ENCODE measurements at regions not wholly inside any gene's neighbourhood (a gene's known extent, or its start where the extent isn't known, plus 50 kb on each side); places are given as distances from the start of the nearest gene placed in this dataset.

DNA sequence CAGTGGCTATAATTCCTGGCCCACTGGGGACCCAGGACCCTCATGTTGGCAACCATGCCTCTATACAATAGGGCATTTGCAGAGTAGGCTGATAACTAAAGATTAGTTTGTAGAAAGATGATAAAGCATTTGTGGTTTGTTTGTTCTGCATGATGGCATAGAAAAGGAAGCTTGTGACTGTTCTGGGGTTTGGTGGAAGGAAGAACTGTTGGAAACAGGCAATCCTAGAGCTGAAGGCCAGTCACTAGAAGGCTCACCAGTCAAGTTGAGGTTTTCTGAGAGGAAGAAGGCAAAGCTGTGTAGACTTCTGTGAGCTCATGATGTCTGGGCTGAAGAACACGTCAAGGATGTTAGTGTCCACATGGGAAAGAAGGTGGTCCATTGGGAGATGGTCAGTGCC, 140.3 kb upstream of the VANGL1 start:
- H3K27me3 Mint-ChIP-seq, result peaks cover 0 to 9% (median 3%) of the 10 kb centered on the region in 5 donors
- POLR2A ChIA-PET, result no interaction called here
- DNase-seq, result no peak
- no peak for ATAC-seq
- no peak overlapping the region for H3K4me3 Mint-ChIP-seq
- no peaks in the 10 kb centered on the region for H3K36me3 Mint-ChIP-seq
- no peaks in the 10 kb centered on the region for H3K4me1 Mint-ChIP-seq
- H3K27ac Mint-ChIP-seq, result no peak overlapping the region
- H3K9me3 Mint-ChIP-seq, result peaks cover 0 to 2% (median 0%) of the 10 kb centered on the region in 9 donors

DNA sequence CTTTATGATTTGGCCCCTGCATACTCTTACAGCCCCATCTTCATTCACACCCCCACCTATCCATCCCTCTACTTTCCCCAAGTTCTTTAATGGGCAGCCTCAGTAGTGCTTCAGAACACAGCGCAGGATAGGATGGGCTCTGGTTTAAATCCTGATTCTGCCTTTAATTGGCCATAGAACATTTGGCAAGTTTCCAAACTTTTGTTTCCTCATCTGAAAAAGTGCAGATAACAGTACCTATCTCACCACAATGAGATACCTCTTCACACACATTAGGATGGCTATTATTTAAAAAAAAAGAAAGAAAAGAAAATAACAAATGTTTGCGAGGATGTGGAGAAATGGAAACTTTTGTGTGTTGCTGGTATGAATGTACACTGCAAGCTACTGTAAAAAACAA, 142.5 kb upstream of the VANGL1 start:
- H3K27me3 Mint-ChIP-seq, result peaks cover 0 to 4% (median 1%) of the 10 kb centered on the region in 5 donors
- no peaks in the 10 kb centered on the region for H3K36me3 Mint-ChIP-seq
- no peak overlapping the region for H3K4me3 Mint-ChIP-seq
- H3K4me1 Mint-ChIP-seq, result no peaks in the 10 kb centered on the region
- POLR2A ChIA-PET, result no interaction called here
- ATAC-seq, result no peak
- H3K27ac Mint-ChIP-seq, result no peak overlapping the region
- no peak for DNase-seq
- peaks cover 0 to 2% (median 0%) of the 10 kb centered on the region in 9 donors for H3K9me3 Mint-ChIP-seq

GRCh38 chr1:115496904-115497527, 144.8 kb upstream of the VANGL1 start:
- Mint-ChIP-seq H3K27ac (no peak overlapping the region), H3K4me3 (no peak overlapping the region), H3K27me3 (peaks cover 0 to 2% (median 0%) of the 10 kb centered on the region in 5 donors), H3K9me3 (no peaks in the 10 kb centered on the region), H3K36me3 (no peaks in the 10 kb centered on the region), H3K4me1 (no peaks in the 10 kb centered on the region)
- ATAC-seq (no peak), DNase-seq (no peak)
- POLR2A ChIA-PET, result no interaction called here

DNA sequence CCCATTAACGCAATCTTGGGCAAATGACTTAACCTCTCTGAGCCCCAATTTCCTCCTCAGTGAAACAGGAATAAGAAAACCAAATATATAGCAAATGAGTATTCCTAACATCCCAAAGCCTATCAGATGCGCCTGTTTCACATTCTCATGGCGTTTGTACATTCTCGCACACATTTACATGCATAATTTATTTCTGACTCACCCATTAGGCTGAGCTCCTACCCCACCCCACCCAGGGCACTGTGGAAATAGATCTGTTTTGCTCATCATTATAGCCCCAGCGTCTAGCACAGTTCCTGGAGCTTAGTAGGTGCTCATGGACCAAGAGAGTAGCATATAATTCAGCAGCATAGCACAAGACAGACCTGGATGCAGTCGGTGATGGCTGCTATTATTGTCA, 146.1 kb upstream of the VANGL1 start:
- Mint-ChIP-seq H3K27me3 (peaks cover 0 to 1% (median 0%) of the 10 kb centered on the region in 5 donors), H3K9me3 (no peaks in the 10 kb centered on the region)

GRCh38 chr1:115495111-115495510, 146.7 kb upstream of the VANGL1 start:
- H3K4me3 Mint-ChIP-seq, result no peak overlapping the region
- no peaks in the 10 kb centered on the region for H3K36me3 Mint-ChIP-seq
- H3K4me1 Mint-ChIP-seq, result no peaks in the 10 kb centered on the region
- no peak for ATAC-seq
- no peak for DNase-seq
- POLR2A ChIA-PET, result no interaction called here
- peaks cover 0 to 1% (median 0%) of the 10 kb centered on the region in 5 donors for H3K27me3 Mint-ChIP-seq
- H3K9me3 Mint-ChIP-seq, result no peaks in the 10 kb centered on the region
- no peak overlapping the region for H3K27ac Mint-ChIP-seq

More for the DNA sequence above, 146.1 kb upstream of the VANGL1 start:
- Mint-ChIP-seq H3K4me3 (no peak overlapping the region), H3K4me1 (no peaks in the 10 kb centered on the region), H3K36me3 (no peaks in the 10 kb centered on the region), H3K27ac (no peak overlapping the region)
- ATAC-seq, result no peak
- POLR2A ChIA-PET, result no interaction called here
- DNase-seq, result no peak

GRCh38 chr1:115493834-115494233, 147.9 kb upstream of the VANGL1 start:
- no peaks in the 10 kb centered on the region for H3K4me1 Mint-ChIP-seq

GRCh38 chr1:115492880-115493279, 148.9 kb upstream of the VANGL1 start:
- no peaks in the 10 kb centered on the region for H3K36me3 Mint-ChIP-seq
- H3K9me3 Mint-ChIP-seq, result peaks cover 0 to 6% (median 0%) of the 10 kb centered on the region in 9 donors
- H3K4me1 Mint-ChIP-seq, result no peaks in the 10 kb centered on the region
- H3K27me3 Mint-ChIP-seq, result no peaks in the 10 kb centered on the region
- POLR2A ChIA-PET, result no interaction called here
- H3K4me3 Mint-ChIP-seq, result no peak overlapping the region
- ATAC-seq (no peak), DNase-seq (no peak)
- H3K27ac Mint-ChIP-seq, result no peak overlapping the region

More at GRCh38 chr1:115493834-115494233, 147.9 kb upstream of the VANGL1 start:
- H3K4me3 Mint-ChIP-seq, result no peak overlapping the region
- H3K27ac Mint-ChIP-seq, result no peak overlapping the region
- no peak for ATAC-seq
- H3K27me3 Mint-ChIP-seq, result no peaks in the 10 kb centered on the region
- POLR2A ChIA-PET, result no interaction called here
- H3K36me3 Mint-ChIP-seq, result no peaks in the 10 kb centered on the region
- peaks cover 0 to 6% (median 0%) of the 10 kb centered on the region in 9 donors for H3K9me3 Mint-ChIP-seq
- DNase-seq, result no peak

DNA sequence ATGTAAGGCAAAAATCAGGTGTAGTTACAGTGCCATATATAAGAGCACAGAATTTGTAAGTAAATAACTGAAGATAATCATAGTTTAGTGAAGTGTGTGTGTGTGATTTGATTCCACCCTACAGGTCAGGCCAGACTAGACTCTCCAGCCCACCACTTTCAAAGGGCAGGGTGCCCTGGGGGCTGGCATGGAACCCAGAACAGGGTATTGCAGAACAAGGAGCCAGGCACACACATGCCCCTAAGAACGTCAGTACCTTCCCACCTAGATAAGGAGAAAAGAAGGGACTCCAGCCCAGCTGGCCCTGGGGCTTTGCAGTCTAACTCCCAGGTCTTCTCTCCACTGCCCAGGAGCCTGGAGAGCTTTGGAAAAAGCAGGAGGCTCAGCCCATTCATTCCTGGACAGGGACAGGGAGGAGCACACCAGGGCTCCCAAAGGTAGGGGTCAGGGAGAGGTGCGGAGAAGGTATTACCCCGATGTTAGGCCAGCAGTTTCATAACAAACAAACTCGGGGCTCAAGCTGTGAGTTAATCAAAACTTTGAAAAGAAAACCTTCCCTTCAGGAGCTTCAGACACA, 149.7 kb upstream of the VANGL1 start:
- DNase-seq, result no peak
- no peak for ATAC-seq
- Mint-ChIP-seq H3K27ac (no peak overlapping the region), H3K4me3 (no peak overlapping the region), H3K27me3 (no peaks in the 10 kb centered on the region), H3K4me1 (no peaks in the 10 kb centered on the region), H3K9me3 (peaks cover 0 to 6% (median 0%) of the 10 kb centered on the region in 9 donors), H3K36me3 (no peaks in the 10 kb centered on the region)
- POLR2A ChIA-PET, result no interaction called here

DNA sequence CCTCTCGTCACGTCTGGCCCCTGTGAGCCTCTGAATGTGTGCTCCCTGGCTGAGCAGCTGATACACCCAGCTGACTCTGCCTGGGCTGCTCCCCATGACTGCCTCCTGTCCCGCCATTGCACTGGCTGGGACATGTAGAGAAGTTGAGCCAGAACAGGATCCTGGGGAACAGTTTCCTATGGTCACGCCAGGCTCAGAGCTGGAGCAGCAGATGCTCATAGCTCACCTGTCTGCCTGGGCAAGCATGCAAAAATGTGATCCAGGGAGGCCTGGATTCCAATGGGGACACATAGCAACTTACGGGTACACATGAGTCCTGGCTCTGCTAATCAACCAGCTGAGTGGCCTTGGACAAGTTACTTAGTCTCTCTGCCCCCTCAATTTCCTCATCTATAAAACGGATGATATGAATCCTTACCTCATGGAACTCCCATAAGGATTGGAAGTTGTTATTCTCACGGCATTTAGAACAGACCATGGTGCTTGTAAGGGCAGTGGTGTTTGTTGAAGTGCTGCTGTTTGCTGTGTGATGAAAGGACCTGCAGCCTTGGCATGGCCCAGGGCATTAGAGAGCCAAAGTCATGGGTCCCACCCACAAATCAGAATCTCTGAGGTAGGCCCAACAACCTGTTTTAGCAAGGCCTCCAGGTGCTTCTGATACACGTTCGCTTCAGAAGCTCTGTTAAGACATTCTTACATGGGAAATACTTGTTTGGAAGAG, 150.3 kb upstream of the VANGL1 start:
- H3K27ac Mint-ChIP-seq, result no peak overlapping the region
- DNase-seq (no peak), ATAC-seq (no peak)
- POLR2A ChIA-PET, result no interaction called here
- no peaks in the 10 kb centered on the region for H3K36me3 Mint-ChIP-seq
- peaks cover 0 to 2% (median 0%) of the 10 kb centered on the region in 5 donors for H3K27me3 Mint-ChIP-seq
- H3K4me3 Mint-ChIP-seq, result no peak overlapping the region
- no peaks in the 10 kb centered on the region for H3K4me1 Mint-ChIP-seq
- peaks cover 0 to 6% (median 0%) of the 10 kb centered on the region in 9 donors for H3K9me3 Mint-ChIP-seq

DNA sequence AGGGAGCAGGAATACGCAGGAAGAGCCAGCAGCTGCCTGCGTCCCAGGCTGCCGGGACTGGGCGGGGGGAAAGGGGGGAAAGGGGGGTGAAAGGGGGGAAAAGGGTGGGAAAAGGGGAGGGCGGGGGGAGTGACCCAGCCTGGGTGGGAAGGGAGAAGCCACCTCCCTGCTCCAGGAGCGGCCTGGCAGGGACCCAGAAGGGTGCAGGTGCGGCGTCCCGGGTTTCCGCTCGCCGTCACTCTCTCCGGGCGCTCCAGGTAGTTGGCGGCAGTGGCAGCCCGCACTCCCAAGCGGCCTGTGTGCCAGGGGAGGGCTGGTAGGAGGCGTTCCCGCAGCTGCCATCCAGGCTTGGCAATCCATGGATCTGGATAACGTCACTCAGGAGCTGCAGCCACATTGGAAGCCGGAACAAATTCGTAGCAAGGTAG, 141.0 kb upstream of the NGF start:
- H3K4me3 Mint-ChIP-seq, result no peak overlapping the region
- no peak overlapping the region for H3K27ac Mint-ChIP-seq
- peaks cover 0 to 2% (median 0%) of the 10 kb centered on the region in 4 donors for H3K4me1 Mint-ChIP-seq
- H3K36me3 Mint-ChIP-seq, result no peaks in the 10 kb centered on the region
- DNase-seq, result no peak
- peaks cover 0 to 3% (median 0%) of the 10 kb centered on the region in 9 donors for H3K9me3 Mint-ChIP-seq
- POLR2A ChIA-PET, result no interaction called here
- peaks cover 1 to 38% (median 21%) of the 10 kb centered on the region in 5 donors for H3K27me3 Mint-ChIP-seq
- no peak for ATAC-seq

- Mint-ChIP-seq H3K9me3 (peaks cover 0 to 3% (median 0%) of the 10 kb centered on the region in 9 donors), H3K4me1 (peaks cover 0 to 5% (median 0%) of the 10 kb centered on the region in 4 donors), H3K4me3 (no peak overlapping the region), H3K27me3 (peaks cover 1 to 40% (median 13%) of the 10 kb centered on the region in 5 donors), H3K27ac (no peak overlapping the region), H3K36me3 (no peaks in the 10 kb centered on the region)
- no peak for DNase-seq
- POLR2A ChIA-PET, result no interaction called here
- ATAC-seq, result no peak
Observed at GRCh38 chr1:115477071-115477470, 139.0 kb upstream of the NGF start.

DNA sequence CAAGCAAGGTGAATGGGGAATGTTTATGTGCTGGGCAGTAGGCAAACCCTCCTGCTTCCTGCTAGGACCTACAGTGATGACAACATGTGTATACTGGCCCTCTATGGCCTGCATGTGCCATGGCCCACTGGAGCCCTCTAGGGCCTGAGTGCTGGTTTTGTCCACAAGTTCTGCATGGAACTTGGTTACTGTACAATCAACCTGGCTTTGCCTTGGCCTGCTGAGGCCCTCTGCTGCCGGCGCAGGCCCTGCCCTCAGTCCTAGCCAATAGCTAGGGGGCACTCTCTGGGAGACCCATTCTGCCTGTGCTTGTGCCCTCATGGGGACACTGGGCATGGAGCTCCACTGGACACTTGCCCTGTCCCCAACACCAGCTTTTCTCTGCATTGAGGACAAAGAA, 138.6 kb upstream of the NGF start:
- H3K27me3 Mint-ChIP-seq, result peaks cover 1 to 42% (median 13%) of the 10 kb centered on the region in 5 donors
- POLR2A ChIA-PET, result no interaction called here
- no peak overlapping the region for H3K4me3 Mint-ChIP-seq
- H3K36me3 Mint-ChIP-seq, result no peaks in the 10 kb centered on the region
- no peak overlapping the region for H3K27ac Mint-ChIP-seq
- DNase-seq, result no peak
- no peak for ATAC-seq
- H3K9me3 Mint-ChIP-seq, result peaks cover 0 to 3% (median 0%) of the 10 kb centered on the region in 9 donors
- H3K4me1 Mint-ChIP-seq, result peaks cover 0 to 5% (median 0%) of the 10 kb centered on the region in 4 donors

GRCh38 chr1:115475901-115476300, 137.9 kb upstream of the NGF start:
- Mint-ChIP-seq H3K36me3 (no peaks in the 10 kb centered on the region), H3K9me3 (peaks cover 0 to 3% (median 0%) of the 10 kb centered on the region in 9 donors), H3K4me3 (no peak overlapping the region), H3K27me3 (peaks cover 1 to 42% (median 13%) of the 10 kb centered on the region in 5 donors), H3K27ac (no peak overlapping the region), H3K4me1 (peaks cover 0 to 5% (median under 1%) of the 10 kb centered on the region in 4 donors)
- DNase-seq (no peak), ATAC-seq (no peak)
- POLR2A ChIA-PET, result no interaction called here
